ENCODE measurements at regions not wholly inside any gene's neighbourhood (a gene's known extent, or its start where the extent isn't known, plus 50 kb on each side); places are given as distances from the start of the nearest gene placed in this dataset.

DNA sequence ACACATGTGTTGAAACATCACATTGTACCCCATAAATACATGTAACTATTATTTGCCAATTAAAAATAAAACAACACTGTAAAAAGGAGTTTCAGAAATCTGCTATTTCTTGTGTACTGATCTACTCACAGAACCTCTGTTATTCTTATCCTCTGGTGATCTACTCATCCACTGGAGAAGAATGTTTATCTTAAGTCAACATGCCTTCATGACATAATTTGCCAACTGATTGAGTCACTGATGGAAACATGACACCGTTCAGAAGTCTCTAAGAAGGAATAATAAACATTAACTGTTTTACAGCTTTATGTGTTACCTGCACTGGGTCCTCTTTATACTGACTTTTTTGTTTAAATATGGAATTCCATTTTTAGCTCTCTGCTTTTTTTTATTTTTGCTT lies 555.2 kb downstream of the DCDC2C start:
- TF ChIP-seq ZFX (IDR thresholded peaks at IDR 0.05; ENCODE audit: borderline replicate concordance) (no peak), CTCF (IDR thresholded peaks at IDR 0.05) (no peak)
- no peak overlapping the region for H3K27ac ChIP-seq

DNA sequence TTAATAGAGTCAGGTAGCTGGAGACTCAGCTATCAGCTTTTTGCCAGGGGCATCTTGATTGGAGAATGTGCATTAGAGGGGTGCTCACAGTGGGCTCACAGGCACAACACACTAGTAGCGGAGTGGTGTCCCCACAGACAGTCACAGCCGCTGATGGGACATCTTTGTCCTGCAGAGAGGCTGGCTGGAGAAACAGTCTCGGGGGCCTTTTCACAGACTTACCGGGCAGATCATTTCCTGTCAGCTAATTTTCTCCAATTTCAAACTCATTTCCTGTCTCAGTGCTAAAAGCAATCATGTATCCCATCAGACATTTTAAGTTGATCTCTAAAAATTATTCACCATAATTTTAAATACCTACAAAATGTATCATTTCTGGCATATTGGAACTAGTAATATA lies 562.6 kb downstream of the DCDC2C start:
- TF ChIP-seq CTCF (IDR thresholded peaks at IDR 0.05) (no peak), ZFX (IDR thresholded peaks at IDR 0.05; ENCODE audit: borderline replicate concordance) (no peak)
- no peak overlapping the region for H3K27ac ChIP-seq

GRCh38 chr2:4269885-4270284 lies 566.5 kb downstream of the DCDC2C start:
- TF ChIP-seq ZFX (IDR thresholded peaks at IDR 0.05; ENCODE audit: borderline replicate concordance) (no peak), CTCF (IDR thresholded peaks at IDR 0.05) (no peak)
- no peak overlapping the region for H3K27ac ChIP-seq

GRCh38 chr2:4272261-4272858 lies 569.0 kb downstream of the DCDC2C start:
- no peak overlapping the region for H3K27ac ChIP-seq
- no peak for TF ChIP-seq CTCF (IDR thresholded peaks at IDR 0.05)
- no peak for TF ChIP-seq ZFX (IDR thresholded peaks at IDR 0.05; ENCODE audit: borderline replicate concordance)

DNA sequence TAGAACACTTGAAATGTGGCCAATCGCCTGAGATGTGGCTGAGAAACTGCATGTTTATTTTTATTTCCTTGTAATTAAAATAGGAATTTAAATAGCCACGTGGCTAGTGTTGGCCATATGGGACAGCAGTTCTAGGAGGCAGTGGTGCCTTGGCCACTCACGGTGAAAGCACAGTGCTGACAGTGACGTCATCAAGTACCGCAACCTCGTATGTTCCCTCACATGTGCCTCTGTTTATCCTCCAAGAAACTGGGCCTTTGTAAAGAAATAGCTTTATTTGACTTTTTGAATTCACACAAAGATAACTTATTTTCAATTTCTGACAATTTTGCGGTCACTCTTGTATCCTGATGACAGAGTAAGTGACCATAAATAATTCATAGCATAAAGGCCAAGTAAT lies 575.0 kb downstream of the DCDC2C start:
- TF ChIP-seq ZFX (IDR thresholded peaks at IDR 0.05; ENCODE audit: borderline replicate concordance) (no peak), CTCF (IDR thresholded peaks at IDR 0.05) (no peak)
- no peak overlapping the region for H3K27ac ChIP-seq

- no peak overlapping the region for H3K27ac ChIP-seq
- TF ChIP-seq ZFX (IDR thresholded peaks at IDR 0.05; ENCODE audit: borderline replicate concordance) (no peak), CTCF (IDR thresholded peaks at IDR 0.05) (no peak)
Measured at GRCh38 chr2:4279431-4279830, 576.1 kb downstream of the DCDC2C start.

DNA sequence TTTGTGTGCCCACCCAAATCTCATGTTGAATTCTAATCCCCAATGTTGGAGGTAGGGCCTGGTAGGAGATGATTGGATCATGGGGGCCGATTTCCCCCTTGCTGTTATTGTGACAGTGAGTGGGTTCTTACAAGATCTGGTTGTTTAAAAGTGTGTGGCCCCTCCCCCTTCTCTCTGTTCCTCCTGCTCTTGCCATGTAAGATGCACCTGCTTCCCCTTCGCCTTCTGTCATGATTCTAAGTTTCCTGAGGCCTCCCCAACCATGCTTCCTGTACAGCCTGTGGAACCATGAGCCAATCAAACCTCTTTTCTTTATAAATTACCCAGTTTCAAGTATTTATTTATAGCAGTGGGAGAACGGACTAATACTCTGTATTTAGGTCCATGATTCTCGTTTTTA lies 588.1 kb downstream of the DCDC2C start:
- TF ChIP-seq ZFX (IDR thresholded peaks at IDR 0.05; ENCODE audit: borderline replicate concordance), result no peak
- TF ChIP-seq CTCF (IDR thresholded peaks at IDR 0.05), result no peak
- H3K27ac ChIP-seq, result no peak overlapping the region
